Mucosa of descending colon (tissue), 3 donors: ENCODE measurements at regions not wholly inside any gene's neighbourhood (a gene's known extent, or its start where the extent isn't known, plus 50 kb on each side); places are given as distances from the start of the nearest gene placed in this dataset.

Source experiments
- ATAC-seq: fragments of 200-7000 bp; cut with Tn5 transposase; one replicate; pipeline ENCODE4 v1.9.1; 2020; ENCODE audit warnings: mild to moderate bottlenecking, moderate library complexity
- DNase-seq, 3 donors: peaks; one replicate each; pipeline ENCODE4 v3.0.0-alpha.2; 2020
- H3K36me3 ChIP-seq: fragments of 200-600 bp; one replicate; pipeline ENCODE4 v1.8.0; 2021; ENCODE audit warnings: low read depth, mild to moderate bottlenecking
- H3K4me1 ChIP-seq: fragments of 200-600 bp; one replicate; pipeline ENCODE4 v1.8.0; 2021; ENCODE audit warnings: low read depth, mild to moderate bottlenecking
- H3K4me3 ChIP-seq: fragments of 200-600 bp; one replicate; pipeline ENCODE4 v1.8.0; 2021; ENCODE audit warnings: mild to moderate bottlenecking
- H3K9me3 ChIP-seq: fragments of 200-600 bp; one replicate; pipeline ENCODE4 v1.8.0; 2021; ENCODE audit warnings: mild to moderate bottlenecking
- CTCF ChIP-seq: fragments of 200-600 bp; IDR thresholded peaks from one replicate; pipeline ENCODE4 v1.8.0; 2022; ENCODE audit warnings: antibody characterized with exemption, mild to moderate bottlenecking
- intact Hi-C, 2 donors: fragments of 100-400 bp; cut with DNase I in 1 of 2; cut with micrococcal nuclease in 1 of 2; formaldehyde crosslinking; loops; one replicate each; pipeline versions ENCODE4 v1.11.0 to v1.11.1; 2022; cut with DNase I, micrococcal nuclease
- donor health status: DM: no; HTN: no; CAD: no; lungs with moderate emphysema.
- donor health status: DM: no; HTN: no; CAD: no.
- donor health status: DM: no; HTN: yes; CAD: no.

- ATAC-seq (no peak), DNase-seq (no peak)
- intact Hi-C loops = no loop called here
- no peak for TF ChIP-seq CTCF
- Histone ChIP-seq H3K4me3 (no peak overlapping the region), H3K36me3 (no peaks in the 10 kb centered on the region), H3K4me1 (no peaks in the 10 kb centered on the region), H3K9me3 (no peaks in the 10 kb centered on the region)
Measured at GRCh38 chr6:40744835-40745234, 157.7 kb upstream of the LRFN2 start.

GRCh38 chr6:40743690-40744446, 156.7 kb upstream of the LRFN2 start:
- no peak for TF ChIP-seq CTCF
- H3K9me3 ChIP-seq = no peaks in the 10 kb centered on the region
- ATAC-seq = no peak

GRCh38 chr6:40743226-40743625, 156.1 kb upstream of the LRFN2 start:
- Histone ChIP-seq H3K36me3 (no peaks in the 10 kb centered on the region), H3K9me3 (no peaks in the 10 kb centered on the region), H3K4me3 (no peak overlapping the region), H3K4me1 (no peaks in the 10 kb centered on the region)
- intact Hi-C loops = no loop called here
- no peak for DNase-seq
- ATAC-seq = no peak
- TF ChIP-seq CTCF = no peak

More at GRCh38 chr6:40743690-40744446, 156.7 kb upstream of the LRFN2 start:
- Histone ChIP-seq H3K4me3 (no peak overlapping the region), H3K36me3 (no peaks in the 10 kb centered on the region), H3K4me1 (no peaks in the 10 kb centered on the region)
- DNase-seq = no peak
- intact Hi-C loops = no loop called here

GRCh38 chr6:40740518-40740917, 153.4 kb upstream of the LRFN2 start:
- no peak for ATAC-seq
- no peak overlapping the region for H3K4me3 ChIP-seq
- no peaks in the 10 kb centered on the region for H3K36me3 ChIP-seq
- intact Hi-C loops = no loop called here
- no peaks in the 10 kb centered on the region for H3K4me1 ChIP-seq
- no peak for TF ChIP-seq CTCF
- no peaks in the 10 kb centered on the region for H3K9me3 ChIP-seq
- DNase-seq = no peak

GRCh38 chr6:40738551-40739193, 151.5 kb upstream of the LRFN2 start:
- intact Hi-C loops = no loop called here
- H3K9me3 ChIP-seq = no peaks in the 10 kb centered on the region
- no peak for TF ChIP-seq CTCF
- no peaks in the 10 kb centered on the region for H3K36me3 ChIP-seq
- no peaks in the 10 kb centered on the region for H3K4me1 ChIP-seq
- ATAC-seq (no peak), DNase-seq (no peak)
- no peak overlapping the region for H3K4me3 ChIP-seq
